ENCODE measurements at regions not wholly inside any gene's neighbourhood (a gene's known extent, or its start where the extent isn't known, plus 50 kb on each side); places are given as distances from the start of the nearest gene placed in this dataset.

DNA sequence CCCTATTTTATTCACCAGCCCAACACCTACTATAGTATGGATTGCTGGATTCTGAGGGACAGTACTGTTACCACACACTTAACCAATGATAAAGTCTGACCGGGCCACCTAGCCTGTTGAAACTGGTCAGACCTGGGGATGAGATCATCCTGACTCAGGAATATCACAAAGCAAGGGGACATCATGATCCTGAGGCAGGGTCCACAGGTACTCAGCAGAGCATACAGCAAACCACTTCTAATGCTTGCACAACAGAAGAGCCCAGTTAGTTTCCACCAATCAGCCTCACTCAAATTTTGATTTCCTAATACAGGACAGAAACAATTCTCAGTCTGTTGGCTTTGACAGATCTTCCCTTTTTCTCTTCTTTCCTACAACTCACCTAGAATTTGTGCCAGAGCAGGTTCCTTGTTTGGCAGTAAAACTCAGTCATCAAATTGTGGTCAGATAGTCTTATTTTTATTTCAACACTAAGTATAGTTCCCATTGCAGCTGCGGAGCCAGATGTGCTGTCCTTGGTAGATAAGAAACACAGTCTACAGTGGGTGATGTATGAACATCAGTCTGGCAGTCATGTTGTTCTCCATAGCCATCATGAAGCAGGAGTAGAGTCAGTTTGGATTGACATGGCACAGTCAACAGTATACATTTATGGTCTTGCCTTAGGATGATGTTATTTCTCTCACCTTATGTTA, 90.1 kb upstream of the PRR23C start:
- no peak for TF ChIP-seq ZNF274 (IDR thresholded peaks at IDR 0.05; ENCODE audit: low read depth, low read length)
- no peak for TF ChIP-seq YY1 (IDR thresholded peaks at IDR 0.05; ENCODE audit: insufficient read depth, insufficient read length)
- TF ChIP-seq SUZ12 (IDR thresholded peaks at IDR 0.05; ENCODE audit: extremely low read depth, insufficient read depth, insufficient read length) = no peak
